Fibroblast of skin of back (primary cell): ENCODE measurements at regions not wholly inside any gene's neighbourhood (a gene's known extent, or its start where the extent isn't known, plus 50 kb on each side); places are given as distances from the start of the nearest gene placed in this dataset.
"Not testable (repeated sequence)": the region's sequence is repeated elsewhere in the genome, so short reads cannot be mapped to it uniquely, and the experiment has no call there.

ENCODE experiments used
- DNase-seq: peaks from one replicate; pipeline ENCODE4 v3.0.0-alpha.2; 2013

DNA sequence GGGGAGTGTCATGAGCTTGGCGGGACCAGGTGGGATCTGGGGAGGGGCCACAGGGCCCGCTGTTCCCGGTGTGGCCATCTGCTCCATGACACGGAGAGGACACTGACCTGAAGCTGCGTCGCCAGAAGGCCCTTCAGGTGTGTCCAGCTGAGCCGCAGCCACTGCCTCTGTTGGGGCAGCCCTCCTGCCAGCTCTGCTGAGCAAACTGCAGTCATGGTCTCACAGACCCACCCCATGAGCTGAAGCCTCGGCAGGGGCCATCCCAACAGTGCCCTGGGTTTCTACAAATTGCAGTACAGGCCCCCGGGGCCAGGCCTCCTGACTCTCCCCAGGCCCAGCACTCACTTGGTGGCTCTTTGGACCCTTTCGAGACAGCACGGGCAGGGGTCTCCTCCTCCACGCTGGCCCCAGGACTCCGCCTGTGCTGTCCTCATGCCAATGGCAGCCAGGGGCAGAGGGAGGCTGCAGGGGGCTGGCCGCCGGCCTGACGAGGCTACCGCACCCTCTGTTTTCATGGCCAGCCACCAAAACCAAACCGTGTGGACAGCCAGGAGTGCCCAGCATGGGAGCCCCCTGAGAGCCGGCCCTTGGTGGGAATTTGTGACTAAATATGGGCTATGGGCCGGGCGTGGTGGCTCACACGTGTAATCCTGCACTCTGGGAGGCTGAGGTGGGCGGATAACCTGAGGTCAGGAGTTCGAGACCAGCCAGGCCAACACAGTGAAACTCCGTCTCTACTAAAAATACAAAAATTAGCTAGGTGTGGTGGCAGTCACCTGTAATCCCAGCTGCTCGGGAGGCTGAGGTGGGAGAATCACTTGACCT is 175.2 kb upstream of the SALL3 start:
- DNase-seq = no peak

DNA sequence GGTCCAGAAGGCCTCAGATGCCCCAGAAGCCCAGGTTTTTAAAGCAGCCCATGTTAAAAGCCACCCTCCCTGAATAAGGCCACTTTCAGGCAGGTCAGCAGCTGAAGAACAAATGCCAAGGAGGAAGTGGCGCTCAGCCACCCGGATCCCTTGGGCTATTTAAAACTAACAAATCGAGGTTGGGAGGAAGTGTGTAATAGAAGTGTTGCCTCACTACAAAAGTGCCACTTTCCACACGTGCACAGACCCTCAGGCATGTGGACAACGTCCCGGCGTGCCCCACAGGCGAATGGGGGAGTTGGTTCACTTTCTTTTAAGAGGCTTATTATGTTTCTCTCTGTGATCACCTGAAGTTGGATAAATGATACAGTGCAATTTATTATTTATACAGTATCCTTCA is 173.8 kb upstream of the SALL3 start:
- no peak for DNase-seq

DNA sequence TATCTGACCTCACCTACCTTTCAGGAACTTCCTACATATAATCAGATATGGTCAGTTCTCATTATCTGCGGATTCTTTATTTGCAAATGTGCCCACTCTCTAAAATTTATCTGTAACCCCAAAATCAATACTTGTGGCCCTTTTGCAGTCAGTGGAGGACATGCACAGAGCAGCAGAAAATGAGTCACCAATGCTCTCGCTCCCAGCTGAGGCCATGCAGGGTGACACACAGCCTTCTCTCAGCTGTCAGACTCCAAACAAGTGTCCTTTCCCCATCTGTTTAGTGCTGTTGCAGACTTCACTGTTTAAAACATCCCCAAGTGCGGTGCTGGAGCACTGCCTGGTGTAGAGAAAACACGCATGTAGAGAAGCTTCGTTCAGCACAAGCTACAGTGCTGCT is 171.9 kb upstream of the SALL3 start:
- DNase-seq = no peak

DNA sequence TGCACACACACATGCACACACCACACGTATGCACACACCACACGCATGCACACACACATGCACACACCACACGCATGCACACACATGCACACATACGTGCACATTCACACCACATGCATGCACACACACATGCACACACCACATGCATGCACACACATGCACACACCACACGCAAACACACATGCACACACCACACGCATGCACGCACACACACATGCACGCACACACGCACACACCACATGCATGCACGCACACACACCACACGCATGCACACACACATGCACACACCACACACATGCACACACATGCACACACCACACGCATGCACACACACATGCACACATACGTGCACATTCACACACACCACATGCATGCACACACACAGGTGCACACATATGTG is 169.8 kb upstream of the SALL3 start:
- no peak for DNase-seq

DNA sequence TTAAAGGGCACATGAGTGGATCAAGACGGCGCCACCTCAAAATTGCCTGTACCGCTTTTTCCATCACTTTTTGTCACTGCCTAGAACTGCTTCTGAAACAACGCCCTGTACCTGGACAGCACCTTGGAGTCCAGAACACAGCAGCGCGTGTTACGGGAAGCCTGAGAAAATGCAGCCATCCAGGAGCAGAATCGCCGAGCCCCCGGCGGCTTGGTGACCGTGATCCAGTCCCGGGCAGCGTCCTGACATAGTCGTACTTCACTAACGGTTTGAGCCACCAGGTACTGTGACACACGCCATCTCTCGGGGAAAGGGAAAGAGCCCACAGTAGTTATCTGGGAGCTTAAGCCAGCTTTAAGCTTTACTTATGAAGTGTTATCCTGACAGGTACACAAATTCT is 168.9 kb upstream of the SALL3 start:
- DNase-seq = no peak

DNA sequence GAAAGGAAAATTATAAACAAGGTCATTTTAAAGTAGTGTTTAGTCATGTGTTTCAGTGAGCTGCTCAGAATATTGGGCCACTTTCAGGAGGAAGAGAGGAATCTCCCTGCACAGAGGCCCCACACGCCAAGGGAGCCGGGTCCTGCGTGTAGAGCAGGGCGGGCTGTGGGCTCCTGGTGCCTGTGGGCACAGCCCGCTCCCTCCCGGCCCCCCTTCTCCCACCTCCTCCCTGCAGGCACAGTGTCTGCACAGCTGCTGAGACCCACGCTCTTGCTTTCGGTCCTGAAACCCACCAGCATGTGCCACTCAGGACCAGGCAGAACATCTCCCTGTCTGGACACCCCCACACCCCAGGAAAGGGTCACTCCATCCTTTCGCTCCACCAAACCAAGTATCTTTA is 167.6 kb upstream of the SALL3 start:
- no peak for DNase-seq

DNA sequence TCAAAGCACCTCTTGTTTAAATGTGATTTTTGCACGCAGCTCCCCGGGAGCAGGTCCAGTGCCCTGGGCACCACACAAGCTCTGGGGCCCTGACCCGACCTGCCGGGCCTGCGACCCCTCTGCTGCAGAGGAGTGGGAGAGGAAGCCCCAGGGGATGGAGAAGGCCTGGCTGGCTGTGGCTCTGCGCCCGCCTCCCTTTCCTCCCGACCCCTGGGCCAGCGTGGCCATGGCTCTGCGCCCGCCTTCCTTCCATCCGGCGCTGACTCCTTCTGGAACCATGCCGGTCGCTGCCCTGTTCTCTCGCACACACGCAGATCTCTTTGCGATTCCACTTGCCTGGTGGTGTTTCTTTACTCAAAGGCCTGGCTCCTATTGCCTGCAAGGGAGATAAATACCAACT is 166.5 kb upstream of the SALL3 start:
- DNase-seq = no peak

DNA sequence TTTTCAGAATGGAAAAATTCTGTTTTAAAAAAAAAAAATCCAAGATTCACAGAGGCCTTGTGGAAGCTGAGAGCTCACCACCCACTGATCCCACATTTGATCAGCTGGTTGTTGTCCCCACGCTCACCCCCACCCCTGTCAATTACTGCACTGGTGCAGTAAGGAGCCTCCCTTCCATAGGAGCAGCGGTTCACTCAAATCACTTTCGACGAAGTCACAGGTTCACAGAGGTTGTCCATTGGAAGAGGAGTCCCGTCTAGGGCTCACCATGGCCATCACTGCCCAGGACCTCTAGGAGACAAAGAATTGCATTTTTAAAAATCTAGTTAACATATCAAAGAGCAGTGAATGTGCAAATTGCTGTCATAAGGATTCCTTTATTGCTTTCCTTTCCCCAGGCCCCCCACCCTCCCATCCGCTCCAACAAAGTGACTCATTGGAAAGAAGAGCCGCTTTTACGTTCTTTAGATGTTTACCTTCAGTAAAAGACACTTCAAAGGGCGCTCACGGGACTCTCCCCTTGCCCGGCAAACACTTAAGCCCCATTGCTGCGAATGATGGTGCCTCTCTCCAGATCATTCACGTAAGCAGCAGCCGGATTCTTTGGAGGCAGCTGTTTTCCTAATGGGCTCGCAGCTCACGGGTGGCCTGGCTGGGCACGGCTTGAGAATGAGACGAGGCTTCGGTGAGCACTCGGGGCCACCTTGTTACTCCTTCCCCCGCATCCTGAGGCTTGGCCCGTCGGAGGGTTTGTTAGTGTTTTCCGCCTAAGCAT is 165.5 kb upstream of the SALL3 start:
- no peak for DNase-seq

DNA sequence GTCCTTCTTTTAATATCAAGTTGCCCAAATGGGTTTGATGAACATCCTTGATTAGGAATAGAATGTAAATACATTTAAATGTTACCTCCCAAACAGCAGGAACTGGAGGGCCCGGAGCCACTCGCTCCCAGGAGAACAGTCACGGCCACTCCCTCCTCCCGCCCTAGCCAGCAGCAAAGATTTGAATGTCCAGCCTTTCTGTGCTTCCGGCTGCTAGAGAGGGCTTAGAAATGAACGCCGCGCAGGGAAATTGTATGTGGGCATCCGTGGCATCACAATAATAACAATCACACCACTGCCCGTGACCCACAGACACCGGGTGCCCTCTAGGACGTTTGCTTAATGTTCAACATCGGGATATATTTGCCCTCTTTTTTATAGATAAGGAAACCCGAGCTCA is 164.9 kb upstream of the SALL3 start:
- DNase-seq = no peak

DNA sequence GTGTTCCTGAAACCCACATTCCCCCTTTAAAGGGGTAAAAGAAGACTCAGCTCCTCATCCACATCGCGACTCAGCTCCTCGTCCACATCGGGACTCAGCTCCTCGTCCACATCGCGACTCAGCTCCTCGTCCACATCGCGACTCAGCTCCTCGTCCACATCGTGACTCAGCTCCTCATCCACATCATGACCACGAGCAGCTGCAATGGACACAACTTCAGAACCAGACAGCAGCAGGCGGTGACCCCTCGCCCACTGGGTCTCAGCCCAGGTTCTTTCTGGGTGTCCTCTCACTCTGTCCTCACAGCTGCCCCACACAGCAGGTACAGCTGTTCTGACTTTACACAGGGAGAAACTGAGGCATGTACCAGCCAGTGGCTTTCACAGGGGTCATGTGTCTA is 163.5 kb upstream of the SALL3 start:
- peak; percentile 2 for DNase-seq

DNA sequence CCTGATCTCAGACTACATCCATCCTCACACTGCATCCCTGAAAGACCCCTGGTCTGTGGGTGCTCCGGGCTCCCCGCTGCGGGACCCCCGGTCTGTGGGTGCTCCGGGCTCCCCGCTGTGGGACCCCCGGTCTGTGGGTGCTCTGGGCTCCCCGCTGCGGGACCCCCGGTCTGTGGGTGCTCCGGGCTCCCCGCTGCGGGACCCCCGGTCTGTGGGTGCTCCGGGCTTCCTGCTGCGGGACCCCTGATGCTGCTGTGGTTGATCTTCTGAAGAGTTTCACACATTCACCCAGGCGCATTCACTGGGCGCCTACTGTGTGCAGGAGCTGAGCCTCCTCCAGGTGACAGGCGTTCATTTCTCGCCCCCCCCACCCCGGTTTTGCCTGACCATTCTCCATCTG is 162.7 kb upstream of the SALL3 start:
- DNase-seq = no peak

DNA sequence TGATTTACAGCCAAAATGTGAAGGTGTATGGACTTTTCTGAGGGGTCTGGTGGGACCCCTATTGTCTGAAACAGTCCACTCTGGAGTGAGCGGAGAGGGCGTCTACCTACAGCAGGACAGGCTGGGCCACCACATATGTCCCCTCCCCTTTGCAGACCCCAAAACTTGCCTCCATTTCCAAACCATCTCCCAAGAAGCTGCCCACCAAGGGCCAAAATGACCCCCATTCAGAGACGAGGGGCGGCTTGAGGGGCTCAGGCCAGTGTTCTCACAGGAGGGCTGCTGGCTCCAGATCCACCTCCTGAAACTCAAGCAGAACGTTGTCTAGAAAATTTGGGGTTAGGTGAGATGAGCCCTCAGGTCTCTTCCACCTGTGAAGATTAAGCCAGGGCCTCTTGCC is 161.1 kb upstream of the SALL3 start:
- DNase-seq = no peak

DNA sequence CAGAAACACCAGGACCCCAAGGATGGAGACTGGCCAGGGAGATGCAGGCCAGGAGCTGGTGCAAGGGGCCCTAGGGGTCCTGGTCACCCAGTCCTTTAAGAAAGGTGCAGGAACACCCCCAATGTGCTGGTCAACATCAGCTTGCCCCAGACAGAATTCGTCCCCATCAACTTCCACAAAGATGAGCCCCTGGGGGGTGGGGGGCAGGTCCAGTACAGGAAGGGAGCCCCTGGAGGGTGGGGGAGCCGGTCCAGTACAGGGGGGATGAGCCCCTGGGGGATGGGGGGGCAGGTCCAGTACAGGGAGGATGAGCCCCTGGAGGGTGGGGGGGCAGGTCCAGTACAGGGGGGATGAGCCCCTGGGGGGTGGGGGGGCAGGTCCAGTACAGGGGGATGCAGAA is 160.7 kb upstream of the SALL3 start:
- no peak for DNase-seq

DNA sequence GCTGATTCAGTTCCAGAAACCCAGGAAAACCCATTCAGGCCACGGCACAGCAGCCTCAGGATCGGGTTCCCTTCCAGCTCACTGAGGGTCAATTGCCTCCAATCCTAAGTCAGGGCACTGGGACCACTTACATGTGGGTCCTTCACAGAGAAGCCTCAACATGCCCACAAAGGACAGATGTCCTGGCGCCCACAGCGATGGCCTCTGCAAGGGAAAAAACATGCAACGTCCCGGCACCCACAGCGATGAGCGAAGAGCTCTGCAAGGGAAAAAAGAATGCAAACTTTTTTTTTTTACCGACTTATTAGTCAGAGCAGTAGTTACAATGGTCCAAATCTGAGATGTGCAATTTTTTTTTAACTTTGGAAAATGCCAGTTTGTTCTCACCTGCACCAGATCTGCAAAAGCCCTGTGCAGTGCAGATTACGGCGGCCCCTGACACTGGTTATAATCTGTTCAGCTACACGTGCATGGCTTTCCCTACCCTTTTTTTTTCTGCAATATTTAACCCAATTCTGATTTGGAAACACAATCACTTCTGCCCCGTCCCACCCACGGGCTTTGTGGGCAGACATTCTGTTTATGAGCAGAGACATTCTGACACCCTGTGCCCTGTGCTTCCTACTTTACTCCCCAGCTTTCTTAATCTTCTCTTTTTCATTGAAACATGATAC is 159.3 kb upstream of the SALL3 start:
- no peak for DNase-seq

DNA sequence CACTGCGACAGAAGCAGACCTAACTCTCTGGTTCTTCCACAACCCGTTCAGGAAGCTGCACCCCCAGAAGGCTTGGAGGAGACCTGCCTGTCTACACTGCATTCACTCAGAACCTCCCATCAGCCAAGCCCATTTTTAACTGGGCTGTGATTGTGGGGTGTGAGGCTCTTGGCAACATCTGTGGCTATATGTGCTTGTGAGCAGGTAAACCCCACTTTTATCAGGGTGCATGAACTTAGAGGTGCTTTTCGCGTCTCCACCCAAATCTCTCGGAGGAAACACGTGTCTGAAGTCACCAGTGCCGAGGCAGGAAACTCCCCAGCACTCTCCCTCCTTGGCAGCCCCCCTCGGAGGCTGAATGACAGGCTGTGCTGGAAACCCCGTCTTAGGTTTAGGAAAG is 158.2 kb upstream of the SALL3 start:
- DNase-seq = no peak

DNA sequence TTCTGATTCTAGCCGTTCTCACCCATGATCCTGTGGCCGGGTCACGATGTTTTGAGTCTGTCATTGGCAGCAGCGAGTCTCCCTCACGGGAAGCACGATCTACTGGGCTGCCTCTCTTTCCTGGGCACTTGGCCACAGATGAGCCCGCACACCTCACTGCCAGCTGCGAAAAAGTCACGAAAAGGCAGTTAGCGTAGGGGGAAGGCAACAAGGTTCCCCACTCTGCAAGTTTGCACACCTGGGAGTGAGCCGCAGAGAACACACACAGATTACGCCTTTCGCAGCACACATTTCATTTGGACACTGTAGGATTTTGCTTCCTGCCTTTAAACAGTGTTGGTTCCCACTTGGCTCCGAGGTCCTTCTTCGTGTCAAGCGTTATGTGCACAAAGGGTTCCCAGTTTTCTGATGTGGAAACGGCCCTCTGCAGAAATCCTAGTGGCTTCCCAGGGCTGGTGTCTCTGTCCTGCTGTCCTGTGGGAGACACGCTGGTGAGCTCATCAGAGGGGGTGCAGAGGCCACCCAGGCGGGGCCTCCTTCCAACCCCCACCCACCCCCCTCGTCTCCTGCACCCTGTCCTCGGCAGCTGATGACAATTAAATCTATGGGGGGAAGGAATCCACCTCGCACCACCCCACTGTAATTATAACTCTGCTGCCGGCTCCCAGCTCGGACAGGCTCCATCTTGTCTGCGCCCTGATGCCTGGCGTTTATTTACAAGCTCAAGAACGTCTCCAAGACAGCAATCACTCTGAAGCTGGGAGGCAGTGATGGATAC is 157.3 kb upstream of the SALL3 start:
- DNase-seq = no peak

DNA sequence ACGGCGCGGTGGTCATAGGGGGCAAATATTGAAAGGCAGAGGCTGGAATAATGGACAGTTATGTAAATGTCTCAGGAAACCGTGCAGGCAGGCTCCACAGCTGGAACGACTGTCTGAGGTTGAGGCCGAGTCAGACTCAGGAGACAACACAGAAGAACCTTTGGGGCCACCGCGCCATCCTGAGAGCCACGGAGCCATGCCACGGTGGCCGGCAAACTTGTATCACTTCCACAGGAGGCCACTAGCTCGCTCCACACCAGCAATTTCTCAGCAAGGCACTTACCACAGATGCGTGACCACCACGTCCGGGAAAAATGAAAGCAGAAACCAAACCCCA is 156.7 kb upstream of the SALL3 start:
- no peak for DNase-seq

DNA sequence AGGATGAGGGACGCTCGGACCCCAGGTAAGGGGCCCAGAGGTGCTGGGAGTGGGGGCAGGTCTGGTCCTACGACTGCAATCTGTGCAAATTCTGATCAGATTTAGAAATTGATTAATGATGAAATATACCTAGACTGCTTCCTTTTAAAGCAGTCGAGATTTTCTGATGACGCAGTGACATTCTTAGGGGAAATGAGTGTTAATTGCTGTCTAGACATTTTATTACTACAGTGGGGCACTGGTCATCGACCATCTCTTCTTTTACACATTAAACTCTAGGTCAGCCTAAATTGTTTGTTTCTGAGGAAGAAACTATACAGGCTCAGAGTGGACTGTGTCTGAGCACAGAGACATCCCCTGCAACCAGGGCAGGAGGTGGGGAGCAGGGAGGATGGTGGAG is 154.4 kb upstream of the SALL3 start:
- DNase-seq = no peak

DNA sequence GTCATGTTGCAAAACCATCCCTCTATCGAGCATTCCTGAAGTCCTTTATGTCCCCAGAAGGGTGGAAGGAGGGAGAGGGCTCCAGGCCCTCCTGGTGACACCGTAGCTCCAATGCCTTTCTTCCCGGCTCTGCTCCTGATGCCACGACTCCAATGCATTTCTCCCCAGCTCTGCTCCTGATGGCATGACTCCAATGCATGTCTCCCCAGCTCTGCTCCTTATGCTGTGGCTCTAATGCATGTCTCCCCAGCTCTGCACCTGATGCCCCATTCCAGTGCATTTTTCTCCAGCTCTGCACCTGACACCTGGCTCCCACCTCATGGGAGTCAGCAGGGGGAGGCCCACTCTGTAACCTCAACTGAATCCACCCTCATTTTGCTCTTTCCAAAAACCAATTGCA is 153.0 kb upstream of the SALL3 start:
- DNase-seq = no peak

DNA sequence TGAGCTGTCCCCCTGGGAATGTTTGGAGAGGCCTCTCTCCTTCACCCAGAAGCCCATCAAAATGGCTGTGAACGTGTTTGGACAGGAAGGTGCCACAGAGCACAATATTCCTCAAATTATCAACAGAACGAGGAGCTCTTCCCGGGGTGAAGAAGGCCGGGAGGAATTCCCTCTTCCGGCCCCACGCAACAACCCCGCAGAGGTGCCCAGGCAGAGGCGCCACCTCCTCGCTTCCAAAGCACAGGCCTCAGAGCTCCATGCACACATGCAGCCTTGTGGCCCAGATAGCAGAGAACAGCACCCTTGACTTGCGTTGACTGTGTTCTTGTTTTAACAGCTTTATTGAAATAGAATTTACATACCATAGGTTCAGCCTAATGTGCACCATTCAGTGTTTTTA is 152.5 kb upstream of the SALL3 start:
- no peak for DNase-seq

DNA sequence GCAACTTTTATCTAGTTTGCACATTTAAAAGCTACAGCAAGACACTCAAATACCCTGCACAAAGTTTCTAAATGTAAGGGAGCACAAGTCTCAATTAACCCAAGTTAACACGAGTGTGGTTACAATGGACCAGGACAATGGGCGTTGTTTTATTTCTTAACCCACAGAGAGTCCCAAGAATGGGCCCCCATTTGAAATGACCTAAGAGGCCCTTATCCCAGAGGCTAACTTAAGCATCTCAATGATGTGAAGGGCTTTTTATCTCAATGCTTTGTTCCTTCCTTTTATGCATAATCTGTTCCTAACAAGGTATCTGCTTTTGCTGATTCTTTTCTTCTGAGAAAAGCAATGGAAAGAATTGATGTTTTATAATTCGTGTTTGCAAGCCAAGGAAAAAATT is 151.5 kb upstream of the SALL3 start:
- no peak for DNase-seq

DNA sequence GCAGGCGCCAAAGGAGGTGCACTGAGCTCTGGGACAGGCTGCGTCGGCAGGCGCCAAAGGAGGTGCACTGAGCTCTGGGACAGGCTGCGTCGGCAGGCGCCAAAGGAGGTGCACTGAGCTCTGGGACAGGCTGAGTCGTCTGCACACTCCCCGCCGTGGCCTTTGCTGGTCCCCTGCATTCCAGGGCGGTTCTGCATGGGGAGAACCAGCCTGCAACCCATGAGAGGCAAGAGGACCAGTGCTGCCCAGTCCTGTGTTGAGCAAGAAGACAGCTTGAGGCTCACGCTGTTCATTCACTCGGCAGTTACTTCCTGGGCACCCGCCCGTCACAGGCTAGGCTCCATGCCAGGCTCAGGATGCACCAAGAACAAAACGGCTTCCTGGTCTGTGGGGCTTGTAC is 150.6 kb upstream of the SALL3 start:
- DNase-seq = not testable (repeated sequence)

DNA sequence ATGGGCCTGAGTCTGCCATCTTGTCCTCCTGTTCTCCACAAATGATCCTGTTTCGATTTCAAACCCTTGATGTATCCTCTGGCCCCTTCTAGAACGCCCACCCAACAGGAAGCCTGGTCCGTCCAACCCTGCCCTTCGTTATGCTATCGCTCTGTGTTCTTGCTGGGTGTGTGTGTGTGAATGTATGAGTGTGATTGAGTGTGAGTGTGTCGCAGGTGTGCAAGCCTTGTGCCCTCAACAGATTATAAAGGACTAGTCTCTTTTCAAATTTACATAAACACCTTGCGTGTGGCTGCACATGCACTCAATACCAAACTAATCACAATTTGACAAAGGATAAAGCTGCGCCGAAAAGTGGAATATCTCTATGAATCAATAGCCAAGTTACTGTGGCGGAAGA is 149.5 kb upstream of the SALL3 start:
- DNase-seq = no peak
